PC-3 (cell line): ENCODE measurements at regions not wholly inside any gene's neighbourhood (a gene's known extent, or its start where the extent isn't known, plus 50 kb on each side); places are given as distances from the start of the nearest gene placed in this dataset.

Source experiments
- ATAC-seq: fragments of 200-7000 bp; cut with Tn5 transposase; 2 replicates; pipeline ENCODE4 v1.9.1; 2020; ENCODE audit warnings: mild to moderate bottlenecking, moderate library complexity
- BruUV-seq: library from RNA; stranded (reverse); fragments of 400-500 nt; replicated peaks from 2 replicates; lab custom pipeline; 2021; lab: Mats Ljungman, UMichigan
- CTCF ChIA-PET: fragments of 300-600 bp; sonication (Branson Sonifier 250); formaldehyde crosslinking; loops from one replicate; lab custom pipeline; 2022; ENCODE audit warnings: antibody characterized with exemption; lab: Charles Lee
- POLR2A ChIA-PET: fragments of 300-600 bp; sonication (Branson Sonifier 250); formaldehyde crosslinking; loops from one replicate; lab custom pipeline; 2022; ENCODE audit warnings: antibody characterized with exemption; ENCODE audit not compliant: unreplicated experiment; lab: Charles Lee
- DNase-seq: peaks from one replicate; pipeline ENCODE4 v3.0.0-alpha.2; 2015
- H2AFZ ChIP-seq: fragments of 300-600 bp; sonication (generic); 2 replicates; pipeline ENCODE4 v1.6.0; 2016; ENCODE audit warnings: antibody characterized with exemption, low read length
- H3F3A ChIP-seq: fragments of 300-600 bp; sonication (generic); one replicate; pipeline ENCODE4 v1.6.0; 2017; ENCODE audit warnings: antibody characterized with exemption, low read length, control low read depth, mild to moderate bottlenecking; ENCODE audit not compliant: unreplicated experiment
- H3K27ac ChIP-seq: fragments of 300-600 bp; sonication (generic); 2 replicates; pipeline ENCODE4 v1.5.1; 2016; ENCODE audit warnings: mild to moderate bottlenecking, low read length
- H3K27me3 ChIP-seq: fragments of 300-600 bp; sonication (generic); 2 replicates; pipeline ENCODE4 v1.6.1; 2016; ENCODE audit warnings: low read length, mixed read lengths
- H3K36me3 ChIP-seq: fragments of 300-600 bp; sonication (generic); 2 replicates; pipeline ENCODE4 v1.6.1; 2016; ENCODE audit warnings: low read depth, mixed run types, low read length, mixed read lengths
- H3K4me1 ChIP-seq: fragments of 300-600 bp; sonication (generic); 2 replicates; pipeline ENCODE4 v1.5.1; 2016; ENCODE audit warnings: low read length; ENCODE audit not compliant: insufficient read depth
- H3K4me2 ChIP-seq: fragments of 300-600 bp; sonication (generic); 2 replicates; pipeline ENCODE4 v1.6.0; 2016; ENCODE audit warnings: low read length
- H3K4me3 ChIP-seq: fragments of 300-600 bp; sonication (generic); 2 replicates; pipeline ENCODE4 v1.5.1; 2016; ENCODE audit warnings: mild to moderate bottlenecking, low read length, mixed read lengths
- H3K79me2 ChIP-seq: fragments of 300-600 bp; sonication (generic); 2 replicates; pipeline ENCODE4 v1.6.1; 2017; ENCODE audit warnings: low read length, mixed read lengths
- H3K9ac ChIP-seq: fragments of 300-600 bp; sonication (generic); 2 replicates; pipeline ENCODE4 v1.6.0; 2016; ENCODE audit warnings: mild to moderate bottlenecking, low read length
- H3K9me2 ChIP-seq: fragments of 300-600 bp; sonication (generic); replicated peaks from 2 replicates; pipeline ENCODE4 v1.6.1; 2016; ENCODE audit warnings: mixed run types, low read length, mixed read lengths
- H3K9me3 ChIP-seq: fragments of 300-600 bp; sonication (generic); 2 replicates; pipeline ENCODE4 v1.6.1; 2016; ENCODE audit warnings: low read length, mixed read lengths
- H4K20me1 ChIP-seq: fragments of 300-600 bp; sonication (generic); 2 replicates; pipeline ENCODE4 v1.6.1; 2016; ENCODE audit warnings: low read length, mixed read lengths
- EZH2 ChIP-seq: fragments of 300-600 bp; sonication (generic); IDR thresholded peaks from one replicate; pipeline ENCODE4 v1.6.1; 2017; ENCODE audit warnings: antibody characterized with exemption, mild to moderate bottlenecking, low read length; ENCODE audit not compliant: unreplicated experiment
- EZH2phosphoT487 ChIP-seq: fragments of 300-600 bp; sonication (generic); IDR thresholded peaks from 2 replicates; pipeline ENCODE4 v1.6.1; 2018; ENCODE audit warnings: mild to moderate bottlenecking, antibody characterized with exemption, low read length, borderline replicate concordance
- intact Hi-C: fragments of 100-400 bp; cut with micrococcal nuclease; formaldehyde crosslinking; loops from 2 replicates; pipeline ENCODE4 v1.9.0; 2023
- TF ChIP-seq, protein P1 (sequence below): fragments of 300-600 bp; sonication (generic); conservative IDR thresholded peaks from 2 replicates; pipeline ENCODE4 v1.5.1; 2017; ENCODE audit warnings: antibody characterized with exemption, low read depth, mild to moderate bottlenecking, low read length

- intact Hi-C loops: no loop called here
- Histone ChIP-seq H3K9me2 (no peaks in the 10 kb centered on the region), H3K9me3 (no peaks in the 10 kb centered on the region), H3K27ac (no peak overlapping the region), H3K36me3 (no peaks in the 10 kb centered on the region), H3K9ac (no peak overlapping the region), H3K4me1 (no peaks in the 10 kb centered on the region), H3K79me2 (no peaks in the 10 kb centered on the region), H3F3A (no peaks in the 10 kb centered on the region), H2AFZ (no peak overlapping the region), H4K20me1 (no peaks in the 10 kb centered on the region), H3K4me3 (no peak overlapping the region), H3K4me2 (no peak overlapping the region), H3K27me3 (peaks cover 5% of the 10 kb centered on the region; the same call in 1 of the 2 replicates)
- TF ChIP-seq EZH2phosphoT487: no peak
- TF ChIP-seq, protein P1, sequence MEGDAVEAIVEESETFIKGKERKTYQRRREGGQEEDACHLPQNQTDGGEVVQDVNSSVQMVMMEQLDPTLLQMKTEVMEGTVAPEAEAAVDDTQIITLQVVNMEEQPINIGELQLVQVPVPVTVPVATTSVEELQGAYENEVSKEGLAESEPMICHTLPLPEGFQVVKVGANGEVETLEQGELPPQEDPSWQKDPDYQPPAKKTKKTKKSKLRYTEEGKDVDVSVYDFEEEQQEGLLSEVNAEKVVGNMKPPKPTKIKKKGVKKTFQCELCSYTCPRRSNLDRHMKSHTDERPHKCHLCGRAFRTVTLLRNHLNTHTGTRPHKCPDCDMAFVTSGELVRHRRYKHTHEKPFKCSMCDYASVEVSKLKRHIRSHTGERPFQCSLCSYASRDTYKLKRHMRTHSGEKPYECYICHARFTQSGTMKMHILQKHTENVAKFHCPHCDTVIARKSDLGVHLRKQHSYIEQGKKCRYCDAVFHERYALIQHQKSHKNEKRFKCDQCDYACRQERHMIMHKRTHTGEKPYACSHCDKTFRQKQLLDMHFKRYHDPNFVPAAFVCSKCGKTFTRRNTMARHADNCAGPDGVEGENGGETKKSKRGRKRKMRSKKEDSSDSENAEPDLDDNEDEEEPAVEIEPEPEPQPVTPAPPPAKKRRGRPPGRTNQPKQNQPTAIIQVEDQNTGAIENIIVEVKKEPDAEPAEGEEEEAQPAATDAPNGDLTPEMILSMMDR: no peak
- no peak for TF ChIP-seq EZH2
- BruUV-seq: no TSS peak
- DNase-seq (no peak), ATAC-seq (no peak)
- CTCF ChIA-PET: no interaction called here
- POLR2A ChIA-PET: no interaction called here
Measured at GRCh38 chr5:115064380-115064779, 105.3 kb downstream of the TRIM36 start.

- Histone ChIP-seq H4K20me1 (no peaks in the 10 kb centered on the region), H3K4me3 (no peak overlapping the region), H3F3A (no peaks in the 10 kb centered on the region), H3K27ac (no peak overlapping the region), H3K27me3 (no peaks in the 10 kb centered on the region), H3K9me3 (no peaks in the 10 kb centered on the region), H3K79me2 (no peaks in the 10 kb centered on the region), H3K4me2 (no peak overlapping the region), H3K4me1 (no peaks in the 10 kb centered on the region), H2AFZ (no peak overlapping the region), H3K36me3 (no peaks in the 10 kb centered on the region), H3K9me2 (no peaks in the 10 kb centered on the region), H3K9ac (no peak overlapping the region)
- intact Hi-C loops: no loop called here
- ATAC-seq (no peak), DNase-seq (no peak)
- TF ChIP-seq EZH2: no peak
- TF ChIP-seq EZH2phosphoT487: no peak
- TF ChIP-seq, protein P1: no peak
- ChIA-PET CTCF (no interaction called here), POLR2A (no interaction called here)
- BruUV-seq: no TSS peak
Measured at GRCh38 chr5:115054387-115054951, 115.2 kb downstream of the TRIM36 start.

GRCh38 chr5:115052948-115053347, 116.8 kb downstream of the TRIM36 start:
- Histone ChIP-seq H3K79me2 (no peaks in the 10 kb centered on the region), H3K4me3 (no peak overlapping the region), H4K20me1 (no peaks in the 10 kb centered on the region), H3K27me3 (no peaks in the 10 kb centered on the region), H3K9me3 (no peaks in the 10 kb centered on the region), H3K27ac (no peak overlapping the region), H3K4me2 (no peak overlapping the region), H3K9me2 (no peaks in the 10 kb centered on the region), H2AFZ (no peak overlapping the region), H3K36me3 (no peaks in the 10 kb centered on the region), H3K9ac (no peak overlapping the region), H3K4me1 (no peaks in the 10 kb centered on the region), H3F3A (no peaks in the 10 kb centered on the region)
- intact Hi-C loops: no loop called here
- DNase-seq (no peak), ATAC-seq (no peak)
- ChIA-PET CTCF (no interaction called here), POLR2A (no interaction called here)
- TF ChIP-seq, protein P1: no peak
- TF ChIP-seq EZH2phosphoT487 (no peak), EZH2 (no peak)
- no TSS peak for BruUV-seq
